ENCODE measurements at regions not wholly inside any gene's neighbourhood (a gene's known extent, or its start where the extent isn't known, plus 50 kb on each side); places are given as distances from the start of the nearest gene placed in this dataset.

GRCh38 chr17:77721846-77722160 lies 236.7 kb upstream of the TNRC6C start:
- no peak for TF ChIP-seq MAX (IDR thresholded peaks at IDR 0.05)
- no peak for TF ChIP-seq EP300 (IDR thresholded peaks at IDR 0.05; ENCODE audit: borderline replicate concordance)
- no peak for TF ChIP-seq RAD21 (IDR thresholded peaks at IDR 0.05; ENCODE audit: low read depth)
- no peak for TF ChIP-seq TCF12 (IDR thresholded peaks at IDR 0.05; ENCODE audit: low read depth)
- no peak for TF ChIP-seq EGR1 (IDR thresholded peaks at IDR 0.05)
- TF ChIP-seq ZBTB7A (IDR thresholded peaks at IDR 0.05; ENCODE audit: low read depth), result no peak
- TF ChIP-seq TAF1 (IDR thresholded peaks at IDR 0.05; ENCODE audit: low read depth), result no peak
- TF ChIP-seq YY1 (IDR thresholded peaks at IDR 0.05; ENCODE audit: low read depth), result no peak

All from Ishikawa (cell line).